K562 (cell line): ENCODE measurements at regions not wholly inside any gene's neighbourhood (a gene's known extent, or its start where the extent isn't known, plus 50 kb on each side); places are given as distances from the start of the nearest gene placed in this dataset.

Source experiments
- HMGXB4 ChIP-seq: sonication (generic); formaldehyde crosslinking; IDR thresholded peaks from 2 replicates; pipeline ENCODE4 v1.8.1; 2023; ENCODE audit warnings: mild to moderate bottlenecking, missing genetic modification reagents
- ZNF263 ChIP-seq: sonication (generic); formaldehyde crosslinking; IDR thresholded peaks from 2 replicates; pipeline ENCODE4 v1.8.0; 2022; ENCODE audit warnings: mild to moderate bottlenecking, missing genetic modification reagents, borderline replicate concordance
- TF ChIP-seq, protein P1 (sequence below): sonication (generic); formaldehyde crosslinking; IDR thresholded peaks from 2 replicates; pipeline ENCODE4 v1.8.0; 2022; ENCODE audit warnings: mild to moderate bottlenecking, missing genetic modification reagents

GRCh38 chr20:7411075-7411474, 529.2 kb downstream of the HAO1 start:
- TF ChIP-seq, protein P1, sequence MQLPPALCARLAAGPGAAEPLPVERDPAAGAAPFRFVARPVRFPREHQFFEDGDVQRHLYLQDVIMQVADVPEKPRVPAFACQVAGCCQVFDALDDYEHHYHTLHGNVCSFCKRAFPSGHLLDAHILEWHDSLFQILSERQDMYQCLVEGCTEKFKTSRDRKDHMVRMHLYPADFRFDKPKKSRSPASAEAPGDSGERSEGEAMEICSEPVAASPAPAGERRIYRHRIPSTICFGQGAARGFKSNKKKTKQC, result no peak
- TF ChIP-seq ZNF263 (CRISPR knock-in tag) (no peak), HMGXB4 (no peak)
